Thyroid gland (tissue), 4 donors: ENCODE measurements at regions not wholly inside any gene's neighbourhood (a gene's known extent, or its start where the extent isn't known, plus 50 kb on each side); places are given as distances from the start of the nearest gene placed in this dataset.
"Not testable (repeated sequence)": the region's sequence is repeated elsewhere in the genome, so short reads cannot be mapped to it uniquely, and the experiment has no call there.

Source experiments
- CTCF ChIP-seq, 6 experiments: fragments of 200-600 bp in 3 of 6; fragments of 450-650 bp in 3 of 6; sonication (generic) in 3 of 6; IDR thresholded peaks; one replicate each; pipeline ENCODE4 v1.5.1; 2016 to 2019; ENCODE audit warnings: antibody characterized with exemption in 6 of 6, mild to moderate bottlenecking in 2 of 6, inconsistent platforms in 1 of 6, moderate library complexity in 1 of 6
- POLR2A ChIP-seq, 2 donors: fragments of 450-650 bp; IDR thresholded peaks; one replicate each; pipeline ENCODE4 v1.6.1; 2017; ENCODE audit warnings: antibody characterized with exemption in 2 of 2, mild to moderate bottlenecking in 2 of 2, moderate library complexity in 1 of 2

GRCh38 chr2:87295135-87295534 lies 273.5 kb upstream of the PLGLB1 start:
- not testable (repeated sequence) for TF ChIP-seq CTCF, POLR2A (IDR thresholded peaks at IDR 0.05)
